ENCODE measurements at regions not wholly inside any gene's neighbourhood (a gene's known extent, or its start where the extent isn't known, plus 50 kb on each side); places are given as distances from the start of the nearest gene placed in this dataset.

DNA sequence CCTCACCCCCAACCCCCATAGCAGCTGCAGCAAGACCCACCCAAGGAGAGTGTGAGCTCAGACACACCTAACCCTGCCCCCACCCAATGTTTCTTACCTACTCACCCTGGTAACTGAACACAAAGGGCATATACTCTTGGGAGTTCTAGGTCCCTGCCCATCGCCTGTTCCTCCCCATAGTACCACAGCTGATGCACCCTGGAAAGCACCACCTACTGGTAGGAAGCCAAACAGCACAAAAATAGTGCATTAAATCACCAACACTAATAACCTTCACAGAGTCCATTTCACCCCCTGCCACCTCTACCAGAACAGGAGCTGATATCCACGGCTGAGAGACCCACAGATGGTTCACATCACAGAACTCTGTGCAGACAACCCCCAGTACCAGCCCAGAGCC lies 245.2 kb downstream of the EFHB start:
- H3K27me3 ChIP-seq (ENCODE audit: control insufficient read depth in 3 of 3, insufficient read depth in 3 of 3, low read length in 2 of 3), result no peaks in the 10 kb centered on the region
- no peak overlapping the region for H3K4me3 ChIP-seq
- H3K4me1 ChIP-seq (ENCODE audit: control insufficient read depth in 5 of 5, insufficient read depth in 5 of 5, low read length in 5 of 5), result no peaks in the 10 kb centered on the region
- no peak overlapping the region for H3K9ac ChIP-seq (ENCODE audit: insufficient read depth in 1 of 2, low read length in 2 of 2)
- ATAC-seq (ENCODE audit: insufficient read depth, low FRiP score) (no peak), DNase-seq (no peak)
- no peak overlapping the region for H3K27ac ChIP-seq (ENCODE audit: low read depth in 1 of 2, low read length in 1 of 2)
- WGBS, 2 donors, result 62 to 65% methylated on average over 2 of the region's 2 CpGs
- no peaks in the 10 kb centered on the region for H3K36me3 ChIP-seq (ENCODE audit: control insufficient read depth in 4 of 4, insufficient read depth in 4 of 4, low read length in 4 of 4)
- H3K9me3 ChIP-seq (ENCODE audit: control insufficient read depth in 4 of 4, insufficient read depth in 3 of 4, low read length in 3 of 4), result peaks cover 0 to 5% (median 3%) of the 10 kb centered on the region in 4 donors
- TF ChIP-seq, protein P1, sequence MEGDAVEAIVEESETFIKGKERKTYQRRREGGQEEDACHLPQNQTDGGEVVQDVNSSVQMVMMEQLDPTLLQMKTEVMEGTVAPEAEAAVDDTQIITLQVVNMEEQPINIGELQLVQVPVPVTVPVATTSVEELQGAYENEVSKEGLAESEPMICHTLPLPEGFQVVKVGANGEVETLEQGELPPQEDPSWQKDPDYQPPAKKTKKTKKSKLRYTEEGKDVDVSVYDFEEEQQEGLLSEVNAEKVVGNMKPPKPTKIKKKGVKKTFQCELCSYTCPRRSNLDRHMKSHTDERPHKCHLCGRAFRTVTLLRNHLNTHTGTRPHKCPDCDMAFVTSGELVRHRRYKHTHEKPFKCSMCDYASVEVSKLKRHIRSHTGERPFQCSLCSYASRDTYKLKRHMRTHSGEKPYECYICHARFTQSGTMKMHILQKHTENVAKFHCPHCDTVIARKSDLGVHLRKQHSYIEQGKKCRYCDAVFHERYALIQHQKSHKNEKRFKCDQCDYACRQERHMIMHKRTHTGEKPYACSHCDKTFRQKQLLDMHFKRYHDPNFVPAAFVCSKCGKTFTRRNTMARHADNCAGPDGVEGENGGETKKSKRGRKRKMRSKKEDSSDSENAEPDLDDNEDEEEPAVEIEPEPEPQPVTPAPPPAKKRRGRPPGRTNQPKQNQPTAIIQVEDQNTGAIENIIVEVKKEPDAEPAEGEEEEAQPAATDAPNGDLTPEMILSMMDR (IDR thresholded peaks at IDR 0.05; ENCODE audit: control extremely low read depth, extremely low read depth), result no peak

DNA sequence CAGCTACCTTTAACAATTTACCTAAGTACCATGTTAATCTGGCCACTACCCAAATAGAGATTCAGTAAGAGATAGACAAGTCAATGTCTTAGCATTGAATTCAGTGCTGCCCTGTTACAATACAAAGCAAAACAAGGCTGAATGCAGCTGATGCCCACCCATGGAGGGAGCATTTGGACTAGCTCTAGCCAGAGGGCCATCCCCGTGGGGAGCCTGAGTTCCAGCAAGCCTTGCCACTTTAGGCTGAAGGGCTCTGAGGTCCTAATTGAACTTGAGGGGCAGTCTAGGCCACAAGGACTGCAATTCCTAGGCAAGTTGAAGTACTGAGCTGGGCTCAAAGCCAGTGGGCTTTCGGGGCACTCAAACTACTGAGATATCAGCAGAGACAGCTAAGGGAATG lies 265.9 kb downstream of the EFHB start:
- Histone ChIP-seq H3K27me3 (ENCODE audit: control insufficient read depth in 3 of 3, insufficient read depth in 3 of 3, low read length in 2 of 3) (no peaks in the 10 kb centered on the region), H3K9ac (ENCODE audit: insufficient read depth in 1 of 2, low read length in 2 of 2) (no peak overlapping the region), H3K27ac (ENCODE audit: low read depth in 1 of 2, low read length in 1 of 2) (no peak overlapping the region), H3K4me1 (ENCODE audit: control insufficient read depth in 5 of 5, insufficient read depth in 5 of 5, low read length in 5 of 5) (no peaks in the 10 kb centered on the region), H3K9me3 (ENCODE audit: control insufficient read depth in 4 of 4, insufficient read depth in 3 of 4, low read length in 3 of 4) (peaks cover 0 to 5% (median 0%) of the 10 kb centered on the region in 4 donors), H3K4me3 (no peak overlapping the region), H3K36me3 (ENCODE audit: control insufficient read depth in 4 of 4, insufficient read depth in 4 of 4, low read length in 4 of 4) (no peaks in the 10 kb centered on the region)
- ATAC-seq (ENCODE audit: insufficient read depth, low FRiP score) (no peak), DNase-seq (no peak)
- TF ChIP-seq, protein P1 (IDR thresholded peaks at IDR 0.05; ENCODE audit: control extremely low read depth, extremely low read depth), result no peak
- 73 to 88% methylated on average over 2 of the region's 2 CpGs for WGBS, 2 donors

DNA sequence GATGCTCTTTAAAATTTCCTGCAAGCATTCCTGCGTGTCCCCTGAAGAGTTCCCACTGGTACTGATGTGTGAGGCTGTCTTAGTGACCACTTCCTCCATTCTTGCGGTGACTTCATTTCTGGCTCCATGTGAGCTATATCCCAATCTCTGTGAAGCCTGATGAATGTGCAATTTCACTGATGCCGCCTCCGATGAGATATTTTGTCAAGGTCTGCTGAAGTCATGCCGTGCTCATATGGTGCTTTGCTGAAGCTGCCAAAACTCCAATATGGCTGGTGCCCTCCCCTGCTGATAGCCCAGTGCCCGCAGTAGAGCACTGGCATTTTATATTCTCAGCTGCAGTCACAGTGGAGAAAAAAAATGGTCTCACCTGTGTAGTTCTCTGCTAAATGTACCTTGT lies 271.5 kb downstream of the EFHB start:
- no peaks in the 10 kb centered on the region for H3K27me3 ChIP-seq (ENCODE audit: control insufficient read depth in 3 of 3, insufficient read depth in 3 of 3, low read length in 2 of 3)
- WGBS, 2 donors, result 92 to 93% methylated on average over 6 of the region's 6 CpGs
- H3K9me3 ChIP-seq (ENCODE audit: control insufficient read depth in 4 of 4, insufficient read depth in 3 of 4, low read length in 3 of 4), result no peaks in the 10 kb centered on the region
- H3K4me3 ChIP-seq, result no peak overlapping the region
- H3K4me1 ChIP-seq (ENCODE audit: control insufficient read depth in 5 of 5, insufficient read depth in 5 of 5, low read length in 5 of 5), result no peaks in the 10 kb centered on the region
- TF ChIP-seq, protein P1 (IDR thresholded peaks at IDR 0.05; ENCODE audit: control extremely low read depth, extremely low read depth), result no peak
- no peaks in the 10 kb centered on the region for H3K36me3 ChIP-seq (ENCODE audit: control insufficient read depth in 4 of 4, insufficient read depth in 4 of 4, low read length in 4 of 4)
- no peak for DNase-seq
- no peak overlapping the region for H3K9ac ChIP-seq (ENCODE audit: insufficient read depth in 1 of 2, low read length in 2 of 2)
- ATAC-seq (ENCODE audit: insufficient read depth, low FRiP score), result no peak
- H3K27ac ChIP-seq (ENCODE audit: low read depth in 1 of 2, low read length in 1 of 2), result no peak overlapping the region

DNA sequence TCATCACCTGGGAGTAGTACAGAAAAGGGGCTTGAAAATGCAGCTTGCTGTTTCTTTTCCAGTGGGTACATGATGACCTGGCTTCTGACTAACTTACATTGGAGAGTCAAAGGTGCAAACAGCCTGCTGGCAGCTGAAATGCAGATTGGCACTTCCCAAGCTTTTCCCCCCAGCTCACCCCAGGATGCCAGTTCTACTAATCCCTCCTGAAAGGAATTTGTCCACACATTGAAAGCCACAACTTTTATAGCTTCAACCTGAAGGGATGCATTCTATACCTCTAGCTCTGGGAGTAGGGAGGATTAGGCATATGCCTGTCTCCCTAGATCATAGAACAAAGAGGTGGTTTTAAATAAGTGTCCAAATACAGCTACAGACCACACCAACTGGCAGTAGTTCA lies 281.7 kb downstream of the EFHB start:
- H3K36me3 ChIP-seq (ENCODE audit: control insufficient read depth in 4 of 4, insufficient read depth in 4 of 4, low read length in 4 of 4), result no peaks in the 10 kb centered on the region
- H3K9me3 ChIP-seq (ENCODE audit: control insufficient read depth in 4 of 4, insufficient read depth in 3 of 4, low read length in 3 of 4), result peaks cover 0 to 7% (median 6%) of the 10 kb centered on the region in 4 donors
- no peak overlapping the region for H3K9ac ChIP-seq (ENCODE audit: insufficient read depth in 1 of 2, low read length in 2 of 2)
- ATAC-seq (ENCODE audit: insufficient read depth, low FRiP score) (no peak), DNase-seq (no peak)
- H3K4me1 ChIP-seq (ENCODE audit: control insufficient read depth in 5 of 5, insufficient read depth in 5 of 5, low read length in 5 of 5), result no peaks in the 10 kb centered on the region
- no peaks in the 10 kb centered on the region for H3K27me3 ChIP-seq (ENCODE audit: control insufficient read depth in 3 of 3, insufficient read depth in 3 of 3, low read length in 2 of 3)
- H3K27ac ChIP-seq (ENCODE audit: low read depth in 1 of 2, low read length in 1 of 2), result no peak overlapping the region
- no peak overlapping the region for H3K4me3 ChIP-seq
- TF ChIP-seq, protein P1 (IDR thresholded peaks at IDR 0.05; ENCODE audit: control extremely low read depth, extremely low read depth), result no peak

Measured in lung (tissue), 11 donors.